T-helper 2 cell treated with Interferon-gamma antibody and Interleukin-4, amounts not matched to agents 5 μg/mL and 100 μg/mL, for 36 hours (primary cell): ENCODE measurements at regions not wholly inside any gene's neighbourhood (a gene's known extent, or its start where the extent isn't known, plus 50 kb on each side); places are given as distances from the start of the nearest gene placed in this dataset.

Experiments
- DNase-seq: peaks from one replicate; pipeline ENCODE4 v3.0.0; 2021; ENCODE audit warnings: low spot score
- H3K27ac Mint-ChIP-seq: one replicate; pipeline ENCODE4 v1.8.0; 2021; ENCODE audit warnings: mild to moderate bottlenecking, mixed read lengths
- H3K27me3 Mint-ChIP-seq: one replicate; pipeline ENCODE4 v1.8.0; 2021; ENCODE audit warnings: low read depth, mixed read lengths
- H3K36me3 Mint-ChIP-seq: one replicate; pipeline ENCODE4 v1.8.0; 2021; ENCODE audit warnings: low read depth, mixed read lengths
- H3K4me1 Mint-ChIP-seq: one replicate; pipeline ENCODE4 v1.8.0; 2021; ENCODE audit warnings: low read depth, mixed read lengths
- H3K4me3 Mint-ChIP-seq: one replicate; pipeline ENCODE4 v1.8.0; 2022; ENCODE audit warnings: mild to moderate bottlenecking, moderate library complexity, mixed read lengths
- H3K9me3 Mint-ChIP-seq: one replicate; pipeline ENCODE4 v1.8.0; 2021; ENCODE audit warnings: mixed read lengths

GRCh38 chr5:56715986-56716385, 99.4 kb upstream of the MAP3K1 start:
- H3K36me3 Mint-ChIP-seq, result no peaks in the 10 kb centered on the region
- H3K4me1 Mint-ChIP-seq, result peaks cover 15% of the 10 kb centered on the region
- H3K4me3 Mint-ChIP-seq, result no peak overlapping the region
- no peaks in the 10 kb centered on the region for H3K9me3 Mint-ChIP-seq
- H3K27ac Mint-ChIP-seq, result no peak overlapping the region
- no peak for DNase-seq
- peaks cover 45% of the 10 kb centered on the region for H3K27me3 Mint-ChIP-seq

GRCh38 chr5:56712895-56713591, 102.3 kb upstream of the MAP3K1 start:
- H3K9me3 Mint-ChIP-seq, result peaks cover 14% of the 10 kb centered on the region
- peaks cover 34% of the 10 kb centered on the region for H3K27me3 Mint-ChIP-seq
- H3K4me1 Mint-ChIP-seq, result peaks cover 19% of the 10 kb centered on the region
- no peak overlapping the region for H3K27ac Mint-ChIP-seq
- H3K36me3 Mint-ChIP-seq, result peaks cover 10% of the 10 kb centered on the region
- H3K4me3 Mint-ChIP-seq, result no peak overlapping the region
- no peak for DNase-seq

- Mint-ChIP-seq H3K4me3 (no peak overlapping the region), H3K27ac (no peak overlapping the region), H3K4me1 (peaks cover 17% of the 10 kb centered on the region), H3K27me3 (peaks cover 28% of the 10 kb centered on the region), H3K36me3 (peaks cover 15% of the 10 kb centered on the region), H3K9me3 (peaks cover 19% of the 10 kb centered on the region)
- DNase-seq, result peak; percentile 23
Observed at GRCh38 chr5:56710826-56711590, 104.3 kb upstream of the MAP3K1 start.

GRCh38 chr5:56706504-56706903, 108.8 kb upstream of the MAP3K1 start:
- DNase-seq, result no peak
- H3K27me3 Mint-ChIP-seq, result peaks cover 21% of the 10 kb centered on the region
- no peak overlapping the region for H3K27ac Mint-ChIP-seq
- H3K9me3 Mint-ChIP-seq, result peaks cover 19% of the 10 kb centered on the region
- peaks cover 17% of the 10 kb centered on the region for H3K4me1 Mint-ChIP-seq
- no peak overlapping the region for H3K4me3 Mint-ChIP-seq
- H3K36me3 Mint-ChIP-seq, result peaks cover 18% of the 10 kb centered on the region

GRCh38 chr5:56705217-56705616, 110.1 kb upstream of the MAP3K1 start:
- Mint-ChIP-seq H3K9me3 (peaks cover 15% of the 10 kb centered on the region), H3K27ac (no peak overlapping the region), H3K4me3 (no peak overlapping the region), H3K27me3 (peaks cover 21% of the 10 kb centered on the region), H3K4me1 (peaks cover 19% of the 10 kb centered on the region), H3K36me3 (peaks cover 19% of the 10 kb centered on the region)
- no peak for DNase-seq

GRCh38 chr5:56703952-56704351, 111.4 kb upstream of the MAP3K1 start:
- Mint-ChIP-seq H3K27ac (peak overlapping the region; percentile 33), H3K4me3 (no peak overlapping the region), H3K27me3 (peaks cover 21% of the 10 kb centered on the region), H3K9me3 (peaks cover 10% of the 10 kb centered on the region), H3K36me3 (peaks cover 13% of the 10 kb centered on the region), H3K4me1 (peaks cover 30% of the 10 kb centered on the region)
- DNase-seq, result no peak

GRCh38 chr5:56700711-56701110, 114.6 kb upstream of the MAP3K1 start:
- Mint-ChIP-seq H3K36me3 (peaks cover 5% of the 10 kb centered on the region), H3K9me3 (no peaks in the 10 kb centered on the region), H3K27me3 (peaks cover 13% of the 10 kb centered on the region), H3K4me3 (peak overlapping the region; percentile 31), H3K27ac (peak overlapping the region; percentile 43), H3K4me1 (peaks cover 44% of the 10 kb centered on the region)
- DNase-seq, result no peak

GRCh38 chr5:56699538-56699937, 115.8 kb upstream of the MAP3K1 start:
- peaks cover 51% of the 10 kb centered on the region for H3K4me1 Mint-ChIP-seq
- peaks cover 5% of the 10 kb centered on the region for H3K36me3 Mint-ChIP-seq
- peaks cover 13% of the 10 kb centered on the region for H3K27me3 Mint-ChIP-seq

GRCh38 chr5:56698463-56699381, 116.6 kb upstream of the MAP3K1 start:
- peaks cover 53% of the 10 kb centered on the region for H3K4me1 Mint-ChIP-seq
- H3K27ac Mint-ChIP-seq, result peak overlapping the region; percentile 62
- peaks cover 9% of the 10 kb centered on the region for H3K27me3 Mint-ChIP-seq
- H3K9me3 Mint-ChIP-seq, result no peaks in the 10 kb centered on the region
- peak; percentile 29 for DNase-seq
- H3K36me3 Mint-ChIP-seq, result peaks cover 5% of the 10 kb centered on the region
- no peak overlapping the region for H3K4me3 Mint-ChIP-seq

More at GRCh38 chr5:56699538-56699937, 115.8 kb upstream of the MAP3K1 start:
- Mint-ChIP-seq H3K9me3 (no peaks in the 10 kb centered on the region), H3K27ac (peak overlapping the region; percentile 43), H3K4me3 (peak overlapping the region; percentile 64)
- DNase-seq, result no peak

GRCh38 chr5:56696900-56697299, 118.4 kb upstream of the MAP3K1 start:
- no peak overlapping the region for H3K4me3 Mint-ChIP-seq

GRCh38 chr5:56693220-56693579, 122.1 kb upstream of the MAP3K1 start:
- Mint-ChIP-seq H3K27me3 (no peaks in the 10 kb centered on the region), H3K4me1 (peaks cover 66% of the 10 kb centered on the region), H3K27ac (peak overlapping the region; percentile 83), H3K4me3 (peak overlapping the region; percentile 73), H3K36me3 (peaks cover 24% of the 10 kb centered on the region), H3K9me3 (peaks cover 13% of the 10 kb centered on the region)
- peak; percentile 74 for DNase-seq

More at GRCh38 chr5:56696900-56697299, 118.4 kb upstream of the MAP3K1 start:
- DNase-seq, result no peak
- H3K4me1 Mint-ChIP-seq, result peaks cover 69% of the 10 kb centered on the region
- H3K36me3 Mint-ChIP-seq, result peaks cover 9% of the 10 kb centered on the region
- peaks cover 13% of the 10 kb centered on the region for H3K9me3 Mint-ChIP-seq
- peaks cover 3% of the 10 kb centered on the region for H3K27me3 Mint-ChIP-seq
- H3K27ac Mint-ChIP-seq, result no peak overlapping the region

GRCh38 chr5:56692359-56693219, 122.8 kb upstream of the MAP3K1 start:
- H3K27ac Mint-ChIP-seq, result peak overlapping the region; percentile 83
- peaks cover 13% of the 10 kb centered on the region for H3K9me3 Mint-ChIP-seq
- H3K4me1 Mint-ChIP-seq, result peaks cover 69% of the 10 kb centered on the region
- peaks cover 24% of the 10 kb centered on the region for H3K36me3 Mint-ChIP-seq
- H3K27me3 Mint-ChIP-seq, result no peaks in the 10 kb centered on the region
- H3K4me3 Mint-ChIP-seq, result peak overlapping the region; percentile 73
- no peak for DNase-seq

GRCh38 chr5:56688402-56688801, 126.9 kb upstream of the MAP3K1 start:
- no peaks in the 10 kb centered on the region for H3K27me3 Mint-ChIP-seq
- peaks cover 21% of the 10 kb centered on the region for H3K36me3 Mint-ChIP-seq
- H3K4me3 Mint-ChIP-seq, result no peak overlapping the region
- no peak for DNase-seq
- peaks cover 66% of the 10 kb centered on the region for H3K4me1 Mint-ChIP-seq
- H3K9me3 Mint-ChIP-seq, result peaks cover 13% of the 10 kb centered on the region
- no peak overlapping the region for H3K27ac Mint-ChIP-seq
